HG03097 (cell line): ENCODE measurements at regions not wholly inside any gene's neighbourhood (a gene's known extent, or its start where the extent isn't known, plus 50 kb on each side); places are given as distances from the start of the nearest gene placed in this dataset.
"Not testable (repeated sequence)": the region's sequence is repeated elsewhere in the genome, so short reads cannot be mapped to it uniquely, and the experiment has no call there.

ENCODE experiments used
- ATAC-seq: cut with Tn5 transposase; IDR thresholded peaks from one replicate; pipeline ENCODE4 v1.9.1; 2021; ENCODE audit not compliant: unreplicated experiment, low FRiP score

- no peak for ATAC-seq
These were observed 95.3 kb upstream of the RGPD4 start for GRCh38 chr2:107731435-107731834.

DNA sequence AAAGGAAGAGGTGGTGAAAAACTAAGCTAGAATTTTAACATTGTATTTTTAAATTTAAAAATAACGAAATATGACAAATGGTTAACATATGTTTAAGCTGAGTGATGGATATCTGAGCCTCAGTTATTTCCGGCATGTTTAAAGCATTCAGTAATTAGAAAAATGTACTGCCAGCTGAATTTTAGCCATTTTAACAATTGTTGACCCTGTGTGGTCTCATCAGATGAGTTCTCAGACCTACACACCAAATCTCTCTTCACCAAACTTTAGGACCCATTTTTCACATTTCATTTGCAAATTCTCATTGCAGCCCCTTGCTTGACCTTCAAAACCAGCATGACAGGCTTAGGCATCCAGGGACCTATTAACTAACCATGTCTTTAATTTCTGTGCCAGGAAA, 91.5 kb upstream of the RGPD4 start:
- no peak for ATAC-seq

DNA sequence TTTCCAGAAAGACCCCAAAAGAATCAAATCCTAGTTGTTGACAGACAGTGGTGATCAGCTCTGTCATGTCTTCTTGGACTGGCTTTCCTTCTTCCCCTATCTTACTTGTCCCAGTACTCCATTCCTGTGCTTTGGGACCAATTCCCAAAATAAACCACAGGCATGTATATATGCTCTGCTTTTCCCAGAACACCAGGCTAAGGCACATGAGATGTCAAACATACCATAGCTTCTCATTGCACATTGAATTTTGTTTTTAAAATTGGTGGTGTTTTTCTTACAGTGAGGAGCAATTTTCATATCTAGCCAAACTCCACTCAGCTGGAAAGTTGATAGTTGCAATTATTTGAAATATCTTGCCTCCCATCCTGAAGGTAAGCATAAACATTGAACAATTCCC, 88.9 kb upstream of the RGPD4 start:
- no peak for ATAC-seq

DNA sequence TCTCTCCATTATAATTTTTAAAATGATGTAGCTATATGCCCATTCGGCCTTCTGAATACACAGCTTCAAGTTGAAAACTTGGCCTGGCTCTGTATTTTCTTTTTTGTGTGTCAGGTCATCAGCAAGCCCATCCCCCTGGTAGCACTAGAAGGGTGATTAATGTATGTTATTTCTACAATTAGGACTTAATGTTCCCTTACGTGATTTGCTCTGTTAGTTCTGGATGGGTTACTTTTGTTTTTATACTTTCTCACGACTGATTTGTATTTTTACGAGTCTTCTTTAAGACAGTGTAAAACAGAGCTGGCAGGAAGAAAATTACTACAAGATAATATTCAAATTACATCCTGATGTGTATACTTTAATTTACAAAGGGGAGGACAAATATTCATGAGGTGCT, 88.4 kb upstream of the RGPD4 start:
- no peak for ATAC-seq

DNA sequence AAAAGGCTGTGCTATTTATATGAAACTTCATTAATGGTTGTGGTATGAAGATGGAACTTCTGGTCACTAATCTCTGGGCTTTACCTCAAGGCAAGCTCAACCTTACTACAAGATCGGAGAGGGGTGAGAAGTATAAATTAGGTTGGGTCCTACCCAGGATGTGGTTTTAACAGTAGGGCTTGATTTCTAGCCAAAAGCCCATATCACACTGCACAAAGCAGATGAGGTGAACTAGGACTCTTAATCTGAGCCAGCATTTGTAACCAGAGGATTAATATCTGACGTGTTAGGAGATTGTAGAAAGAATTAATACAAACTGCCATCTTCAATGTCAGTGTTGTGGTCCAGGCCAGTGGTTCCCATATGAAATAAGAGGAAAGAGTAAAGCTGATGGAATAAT, 86.4 kb upstream of the RGPD4 start:
- no peak for ATAC-seq

GRCh38 chr2:107742460-107743027, 84.1 kb upstream of the RGPD4 start:
- ATAC-seq, result no peak

DNA sequence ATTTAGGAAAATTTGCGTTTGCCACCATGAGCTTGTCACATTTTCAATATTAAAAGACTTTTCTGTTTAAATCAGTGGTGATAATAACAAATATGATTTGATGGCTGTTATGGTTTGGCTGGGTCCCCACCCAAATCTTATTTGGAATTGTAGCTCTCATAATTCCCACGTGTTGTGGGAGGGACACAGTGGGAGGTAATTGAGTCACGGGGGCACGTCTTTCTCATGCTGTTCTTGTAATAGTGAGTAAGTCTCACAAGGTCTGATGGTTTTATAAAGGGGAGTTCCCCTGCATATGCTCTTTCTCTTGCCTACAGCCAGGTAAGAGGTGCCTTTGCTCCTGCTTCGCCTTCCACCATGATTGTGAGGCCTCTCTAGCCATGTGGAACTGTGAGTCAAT, 83.4 kb upstream of the RGPD4 start:
- ATAC-seq, result no peak

DNA sequence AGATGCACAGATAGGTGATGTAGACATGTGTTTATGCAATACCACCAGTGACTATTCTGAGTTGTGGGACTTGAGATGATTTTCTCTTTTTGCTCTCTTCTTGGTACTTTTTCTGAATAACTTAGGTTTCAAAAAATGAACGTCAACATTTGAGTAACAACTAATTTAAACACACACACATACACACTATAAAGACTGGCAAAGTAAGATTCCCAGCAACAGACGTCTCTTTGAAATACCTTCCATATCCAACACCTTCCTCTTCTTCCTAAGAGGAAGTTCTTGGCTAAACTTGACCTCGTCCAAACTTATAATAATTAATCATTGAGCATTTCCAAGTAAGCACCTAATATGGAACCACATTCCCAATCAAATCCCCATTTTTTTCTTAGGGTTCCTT, 81.6 kb upstream of the RGPD4 start:
- no peak for ATAC-seq

DNA sequence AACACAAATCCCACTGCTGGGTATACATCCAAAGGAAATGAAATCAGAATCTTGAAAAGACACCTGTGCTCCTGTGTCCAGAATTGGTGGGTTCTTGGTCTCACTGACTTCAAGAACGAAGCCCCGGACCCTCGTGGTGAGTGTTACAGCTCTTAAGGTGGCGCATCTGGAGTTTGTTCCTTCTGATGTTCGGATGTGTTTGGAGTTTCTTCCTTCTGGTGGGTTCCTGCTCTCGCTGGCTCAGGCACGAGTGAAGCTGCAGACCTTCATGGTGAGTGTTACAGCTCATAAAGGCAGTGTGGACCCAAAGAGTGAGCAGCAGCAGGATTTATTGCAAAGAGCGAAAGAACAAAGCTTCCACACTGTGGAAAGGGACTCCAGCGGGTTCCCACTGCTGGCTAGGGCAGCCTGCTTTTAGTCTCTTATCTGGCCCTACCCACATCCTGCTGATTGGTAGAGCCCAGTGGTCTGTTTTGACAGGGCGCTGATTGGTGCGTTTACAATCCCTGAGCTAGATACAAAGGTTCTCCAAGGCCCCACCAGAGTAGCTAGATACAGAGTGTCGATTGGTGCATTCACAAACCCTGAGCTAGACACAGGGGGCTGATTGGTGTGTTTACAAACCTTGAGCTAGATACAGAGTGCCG, 80.0 kb upstream of the RGPD4 start:
- not testable (repeated sequence) for ATAC-seq

DNA sequence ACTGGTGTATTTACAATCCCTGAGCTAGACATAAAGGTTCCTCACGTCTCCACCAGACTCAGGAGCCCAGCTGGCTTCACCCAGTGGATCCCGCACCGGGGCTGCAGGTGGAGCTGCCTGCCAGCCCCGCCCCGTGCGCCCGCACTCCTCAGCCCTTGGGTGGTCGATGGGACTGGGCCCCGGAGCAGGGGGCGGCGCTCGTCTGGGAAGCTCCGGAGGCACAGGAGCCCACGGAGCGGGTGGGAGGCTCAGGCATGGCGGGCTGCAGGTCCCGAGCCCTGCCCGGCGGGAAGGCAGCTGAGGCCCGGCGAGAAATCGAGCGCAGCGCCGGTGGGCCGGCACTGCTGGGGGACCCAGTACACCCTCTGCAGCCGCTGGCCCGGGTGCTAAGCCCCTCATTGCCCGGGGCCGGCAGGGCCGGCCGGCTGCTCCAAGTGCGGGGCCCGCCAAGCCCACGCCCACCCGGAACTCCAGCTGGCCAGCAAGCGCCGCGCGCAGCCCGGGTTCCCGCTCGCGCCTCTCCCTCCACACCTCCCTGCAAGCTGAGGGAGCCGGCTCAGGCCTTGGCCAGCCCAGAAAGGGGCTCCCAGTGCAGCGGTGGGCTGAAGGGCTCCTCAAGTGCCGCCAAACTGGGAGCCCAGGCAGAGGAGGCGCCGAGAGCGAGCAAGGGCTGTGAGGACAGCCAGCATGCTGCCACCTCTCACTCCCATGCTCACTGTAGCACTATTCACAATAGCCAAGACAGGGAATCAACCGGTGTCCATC, 79.3 kb upstream of the RGPD4 start:
- ATAC-seq, result not testable (repeated sequence)

- ATAC-seq, result no peak
These were observed 78.6 kb upstream of the RGPD4 start for GRCh38 chr2:107747964-107748583.

DNA sequence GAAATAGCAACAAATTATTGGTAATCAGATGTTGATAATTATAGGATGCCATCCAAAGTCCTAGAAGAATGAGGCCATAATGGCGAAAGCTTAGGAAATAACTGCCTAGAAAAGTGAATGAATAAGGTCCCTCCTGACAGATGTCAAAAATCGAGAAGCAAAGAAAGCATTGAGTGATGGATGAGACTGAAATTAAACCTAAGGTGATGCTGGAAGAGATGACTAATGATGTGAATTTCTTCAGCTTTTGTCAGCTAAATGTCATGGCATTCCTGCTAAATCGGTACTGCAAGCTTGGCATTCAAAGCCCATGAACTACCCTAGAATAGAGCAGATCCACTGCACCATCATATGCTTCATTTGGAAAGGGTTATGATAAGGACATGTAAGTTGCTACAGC, 74.8 kb upstream of the RGPD4 start:
- no peak for ATAC-seq

DNA sequence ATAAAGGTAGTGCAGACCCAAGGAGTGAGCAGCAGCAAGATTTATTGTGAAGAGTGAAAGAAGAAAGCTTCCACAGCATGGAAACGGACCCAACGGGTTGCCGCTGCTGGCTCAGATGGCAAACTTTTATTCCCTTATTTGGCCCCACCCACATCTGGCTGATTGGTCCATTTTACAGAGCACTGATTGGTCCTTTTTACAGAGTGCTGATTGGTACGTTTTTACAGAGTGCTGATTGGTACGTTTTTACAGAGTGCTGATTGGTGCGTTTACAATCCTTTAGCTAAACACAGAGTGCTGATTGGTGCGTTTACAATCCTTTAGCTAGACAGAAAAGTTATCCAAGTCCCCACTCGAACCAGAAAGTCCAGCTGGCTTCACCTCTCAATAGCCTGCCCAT, 72.9 kb upstream of the RGPD4 start:
- not testable (repeated sequence) for ATAC-seq

- ATAC-seq, result no peak
These were observed 69.5 kb upstream of the RGPD4 start for GRCh38 chr2:107757223-107757622.

GRCh38 chr2:107760620-107761364, 65.9 kb upstream of the RGPD4 start:
- no peak for ATAC-seq

DNA sequence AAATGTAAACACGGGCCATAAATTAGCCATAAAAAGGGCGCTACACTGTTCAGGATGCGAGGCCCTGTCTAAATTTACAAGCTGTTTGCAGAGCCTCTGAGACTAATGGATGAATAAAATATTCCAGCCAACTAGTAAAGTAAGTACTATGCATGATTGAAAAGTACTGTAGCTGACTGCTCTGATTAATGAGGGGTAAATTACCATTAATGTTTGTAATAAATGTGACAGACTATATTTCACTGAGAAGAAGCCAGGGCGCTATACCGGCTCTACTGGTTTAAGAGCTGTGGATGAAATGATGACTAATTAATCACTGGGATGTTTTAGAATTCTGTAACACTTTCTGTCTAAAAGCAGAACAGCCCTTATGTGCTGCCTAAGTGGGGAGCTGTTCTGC, 54.3 kb upstream of the RGPD4 start:
- no peak for ATAC-seq

DNA sequence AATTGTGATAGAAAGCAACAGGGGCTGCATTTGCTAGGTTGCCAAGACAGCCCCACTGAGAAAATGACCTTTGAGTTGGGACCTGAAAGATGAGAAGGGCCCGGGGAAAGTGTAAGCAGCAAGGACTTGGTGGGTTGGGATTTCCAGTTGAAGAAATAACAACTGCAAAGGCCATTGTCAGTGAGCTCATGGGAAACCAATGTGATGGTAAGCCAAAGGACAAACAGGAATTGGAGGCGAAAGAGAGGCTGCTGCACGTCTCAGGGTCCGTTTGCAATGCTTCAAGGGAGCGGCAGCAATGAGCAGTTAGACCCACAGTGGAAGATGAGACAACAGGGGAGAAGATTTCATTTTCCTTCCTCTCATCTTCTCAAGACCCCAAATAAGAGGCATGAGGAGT, 51.5 kb upstream of the RGPD4 start:
- ATAC-seq, result no peak

- ATAC-seq, result no peak
These were observed 50.9 kb upstream of the RGPD4 start for GRCh38 chr2:107775791-107776190.

- ATAC-seq, result no peak
These were observed 50.3 kb upstream of the RGPD4 start for GRCh38 chr2:107776362-107776761.
